HepG2 (cell line): ENCODE measurements at regions not wholly inside any gene's neighbourhood (a gene's known extent, or its start where the extent isn't known, plus 50 kb on each side); places are given as distances from the start of the nearest gene placed in this dataset.

Source experiments
- ATAC-seq: fragments of 200-7000 bp; cut with Tn5 transposase; 3 replicates; pipeline ENCODE4 v1.9.1; 2020; ENCODE audit warnings: mild to moderate bottlenecking, moderate library complexity
- BruUV-seq: library from RNA; stranded (reverse); fragments of 400-500 nt; replicated peaks from 2 replicates; lab custom pipeline; 2021; lab: Mats Ljungman, UMichigan
- CTCF ChIA-PET: fragments of 300-600 bp; formaldehyde crosslinking; extraction: SDS; loops from one replicate; lab custom pipeline; 2021; ENCODE audit warnings: low total read pairs, inconsistent platforms, low intra/inter-chr PET ratio; lab: Yijun Ruan, JAX
- POLR2A ChIA-PET: fragments of 350-600 bp; sonication (Branson Sonifier 250); formaldehyde crosslinking; loops from one replicate; lab custom pipeline; 2020; ENCODE audit warnings: antibody characterized with exemption, inconsistent platforms; lab: Yijun Ruan, JAX
- DNase-seq: peaks from one replicate; pipeline ENCODE4 v3.0.0-alpha.2; 2015; ENCODE audit warnings: low spot score
- FAIRE-seq: peaks from 3 replicates; lab custom pipeline; 2011; peaks lifted over from hg19 to GRCh38; lab: Jason Lieb, UNC
- H2AFZ ChIP-seq: one replicate; pipeline ENCODE4 v1.6.1; 2011; ENCODE audit warnings: low read length, inconsistent platforms
- H3K27ac ChIP-seq: fragments of 300-600 bp; 3 replicates; pipeline ENCODE4 v1.8.0; 2011; ENCODE audit warnings: mixed run types, mild to moderate bottlenecking, mixed read lengths, low read length, inconsistent platforms; ENCODE audit not compliant: insufficient read depth; ENCODE audit errors: extremely low read length
- H3K27me3 ChIP-seq, 2 experiments: fragments of 200-600 bp in 1 of 2; 2 replicates in 1 of 2; 3 replicates in 1 of 2; pipeline versions ENCODE4 v1.6.0 to v1.8.0; 2011; ENCODE audit warnings: low read length in 2 of 2, mild to moderate bottlenecking in 2 of 2, moderate library complexity in 2 of 2, inconsistent platforms in 1 of 2; ENCODE audit not compliant: insufficient read depth in 2 of 2, control insufficient read depth in 1 of 2
- H3K36me3 ChIP-seq, 2 experiments: fragments of 200-600 bp in 1 of 2; replicated peaks in 1 of 2; 2 replicates in 1 of 2; 3 replicates in 1 of 2; pipeline versions ENCODE4 v1.5.1 to v1.8.0; 2011; ENCODE audit warnings: low read length in 2 of 2, inconsistent platforms in 1 of 2; ENCODE audit not compliant: insufficient read depth in 2 of 2, control insufficient read depth in 1 of 2
- H3K4me1 ChIP-seq: 2 replicates; pipeline ENCODE4 v1.5.1; 2012; ENCODE audit warnings: low read length, inconsistent platforms; ENCODE audit not compliant: insufficient read depth
- H3K4me2 ChIP-seq: 2 replicates; pipeline ENCODE4 v1.6.0; 2011; ENCODE audit warnings: low read depth, low read length, inconsistent platforms
- H3K4me3 ChIP-seq, 3 experiments: fragments of 200-600 bp in 1 of 3; sonication (generic), shearing (Covaris generic) in 1 of 3; replicated peaks in 1 of 3; 2 replicates each; pipeline ENCODE4 v1.5.1; 2011 to 2016; ENCODE audit warnings: low read length in 3 of 3, inconsistent platforms in 2 of 3, low read depth in 2 of 3, mild to moderate bottlenecking in 2 of 3, control low read depth in 1 of 3, mixed read lengths in 1 of 3; ENCODE audit not compliant: insufficient read depth in 1 of 3
- H3K79me2 ChIP-seq: one replicate; pipeline ENCODE4 v1.6.1; 2011; ENCODE audit warnings: low read length, inconsistent platforms; ENCODE audit not compliant: insufficient read depth
- H3K9ac ChIP-seq: 2 replicates; pipeline ENCODE4 v1.6.0; 2011; ENCODE audit warnings: mild to moderate bottlenecking, low read depth, low read length, inconsistent platforms; ENCODE audit not compliant: insufficient read depth
- H3K9me3 ChIP-seq: 2 replicates; pipeline ENCODE4 v1.5.1; 2012; ENCODE audit warnings: mild to moderate bottlenecking, low read length
- H4K20me1 ChIP-seq: 2 replicates; pipeline ENCODE4 v1.6.0; 2011; ENCODE audit warnings: inconsistent platforms, mild to moderate bottlenecking, low read length, moderate library complexity; ENCODE audit not compliant: insufficient read depth
- CHD2 ChIP-seq: IDR thresholded peaks from 2 replicates; pipeline ENCODE4 v1.6.1; 2011; ENCODE audit warnings: low read depth, low read length, improper control_type of control experiment
- E2F5 ChIP-seq: sonication (generic); formaldehyde crosslinking; conservative IDR thresholded peaks from 2 replicates; pipeline ENCODE4 v1.4.0; 2020; ENCODE audit warnings: missing genetic modification reagents
- MTA1 ChIP-seq: sonication (generic); formaldehyde crosslinking; IDR thresholded peaks from 2 replicates; pipeline ENCODE4 v1.4.0; 2020; ENCODE audit warnings: missing genetic modification reagents, mild to moderate bottlenecking, borderline replicate concordance
- NRL ChIP-seq: sonication (generic); formaldehyde crosslinking; IDR thresholded peaks from 2 replicates; pipeline ENCODE4 v1.5.0; 2020; ENCODE audit warnings: missing genetic modification reagents, mild to moderate bottlenecking, moderate library complexity, borderline replicate concordance
- SNAPC4 ChIP-seq: sonication (generic); formaldehyde crosslinking; IDR thresholded peaks from 2 replicates; pipeline ENCODE4 v1.4.0; 2020; ENCODE audit warnings: mild to moderate bottlenecking, missing genetic modification reagents
- TAF15 ChIP-seq: fragments of 200-400 bp; formaldehyde crosslinking; IDR thresholded peaks from one replicate; pipeline ENCODE4 v1.6.1; 2018; ENCODE audit warnings: mild to moderate bottlenecking, low read depth, low read length; ENCODE audit not compliant: poor library complexity, severe bottlenecking
- U2AF2 ChIP-seq: fragments of 200-400 bp; formaldehyde crosslinking; IDR thresholded peaks from 2 replicates; pipeline ENCODE4 v1.6.1; 2017; ENCODE audit warnings: low read depth, mild to moderate bottlenecking, low read length
- ZFP36 ChIP-seq: fragments of 150-350 bp; IDR thresholded peaks from 2 replicates; pipeline ENCODE4 v1.6.1; 2018; ENCODE audit warnings: borderline replicate concordance, low read length, low read depth; ENCODE audit not compliant: partially characterized antibody
- ZNF503 ChIP-seq: sonication (generic); formaldehyde crosslinking; IDR thresholded peaks from 2 replicates; pipeline ENCODE4 v1.4.0; 2020; ENCODE audit warnings: missing genetic modification reagents
- ZNF746 ChIP-seq: sonication (generic); formaldehyde crosslinking; IDR thresholded peaks from 2 replicates; pipeline ENCODE4 v1.8.0; 2022; ENCODE audit warnings: mild to moderate bottlenecking, missing genetic modification reagents
- ZSCAN20 ChIP-seq: sonication (generic); formaldehyde crosslinking; IDR thresholded peaks from 2 replicates; pipeline ENCODE4 v1.4.0; 2020; ENCODE audit warnings: missing genetic modification reagents, mild to moderate bottlenecking, borderline replicate concordance
- WGBS: methylation state at CpG from one replicate; pipeline ENCODE4 v1.1.6; 2017; ENCODE audit warnings: low lambda C conversion rate; 5-methylcytosine and 5-hydroxymethylcytosine counted together
- in situ Hi-C: cut with HindIII; loops from 2 replicates; pipeline ENCODE4 v1.10.0; 2017; ENCODE audit warnings: low pct_unique_long_range_greater_than_20kb; ENCODE audit not compliant: extremely low pct_ligation_motif_present
- intact Hi-C: fragments of 100-400 bp; cut with micrococcal nuclease; formaldehyde crosslinking; loops from one replicate; pipeline ENCODE4 v1.10.0; 2022; ENCODE audit not compliant: unreplicated experiment
- TF ChIP-seq, protein P1 (sequence below): sonication (generic); formaldehyde crosslinking; IDR thresholded peaks from 2 replicates; pipeline ENCODE4 v1.4.0; 2020; ENCODE audit warnings: missing genetic modification reagents, mild to moderate bottlenecking, borderline replicate concordance
- TF ChIP-seq, protein P2 (sequence below), 2 experiments: sonication (generic) in 1 of 2; formaldehyde crosslinking in 1 of 2; IDR thresholded peaks; 2 replicates each; pipeline versions ENCODE4 v1.5.1 to v1.6.1; 2011 to 2020; ENCODE audit warnings: borderline replicate concordance in 1 of 2, low read depth in 1 of 2, low read length in 1 of 2, mild to moderate bottlenecking in 1 of 2, missing genetic modification reagents in 1 of 2, moderate library complexity in 1 of 2

GRCh38 chrX:109264878-109265277 is 217.0 kb downstream of the GUCY2F start:
- no TSS peak for BruUV-seq
- no peak overlapping the region for H2AFZ ChIP-seq
- DNase-seq (no peak), ATAC-seq (no peak), FAIRE-seq (no peak)
- no peaks in the 10 kb centered on the region for H3K9me3 ChIP-seq
- H3K27me3 ChIP-seq = no peaks in the 10 kb centered on the region
- H3K79me2 ChIP-seq = no peaks in the 10 kb centered on the region
- H3K4me2 ChIP-seq = no peak overlapping the region
- in situ Hi-C loops = no loop called here
- no peak overlapping the region for H3K9ac ChIP-seq
- H3K4me1 ChIP-seq = no peaks in the 10 kb centered on the region
- POLR2A ChIA-PET = no interaction called here
- H3K4me3 ChIP-seq = no peak overlapping the region
- CTCF ChIA-PET = no interaction called here
- no peaks in the 10 kb centered on the region for H4K20me1 ChIP-seq
- WGBS = 0% methylated on average over 1 of the region's 1 CpG
- H3K36me3 ChIP-seq = no peaks in the 10 kb centered on the region
- intact Hi-C loops = no loop called here
- no peak overlapping the region for H3K27ac ChIP-seq
- TF ChIP-seq TAF15 = no peak
- TF ChIP-seq NRL = no peak
- no peak for TF ChIP-seq MTA1 (CRISPR knock-in tag)
- no peak for TF ChIP-seq E2F5 (CRISPR knock-in tag)
- TF ChIP-seq, protein P1, sequence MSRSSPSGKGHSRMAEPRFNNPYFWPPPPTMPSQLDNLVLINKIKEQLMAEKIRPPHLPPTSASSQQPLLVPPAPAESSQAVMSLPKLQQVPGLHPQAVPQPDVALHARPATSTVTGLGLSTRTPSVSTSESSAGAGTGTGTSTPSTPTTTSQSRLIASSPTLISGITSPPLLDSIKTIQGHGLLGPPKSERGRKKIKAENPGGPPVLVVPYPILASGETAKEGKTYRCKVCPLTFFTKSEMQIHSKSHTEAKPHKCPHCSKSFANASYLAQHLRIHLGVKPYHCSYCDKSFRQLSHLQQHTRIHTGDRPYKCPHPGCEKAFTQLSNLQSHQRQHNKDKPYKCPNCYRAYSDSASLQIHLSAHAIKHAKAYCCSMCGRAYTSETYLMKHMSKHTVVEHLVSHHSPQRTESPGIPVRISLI (CRISPR knock-in tag) = no peak
- no peak for TF ChIP-seq ZNF503 (CRISPR knock-in tag)
- no peak for TF ChIP-seq U2AF2
- no peak for TF ChIP-seq ZSCAN20 (CRISPR knock-in tag)
- TF ChIP-seq ZFP36 = no peak
- no peak for TF ChIP-seq SNAPC4 (CRISPR knock-in tag)
- no peak for TF ChIP-seq CHD2
- TF ChIP-seq, protein P2, sequence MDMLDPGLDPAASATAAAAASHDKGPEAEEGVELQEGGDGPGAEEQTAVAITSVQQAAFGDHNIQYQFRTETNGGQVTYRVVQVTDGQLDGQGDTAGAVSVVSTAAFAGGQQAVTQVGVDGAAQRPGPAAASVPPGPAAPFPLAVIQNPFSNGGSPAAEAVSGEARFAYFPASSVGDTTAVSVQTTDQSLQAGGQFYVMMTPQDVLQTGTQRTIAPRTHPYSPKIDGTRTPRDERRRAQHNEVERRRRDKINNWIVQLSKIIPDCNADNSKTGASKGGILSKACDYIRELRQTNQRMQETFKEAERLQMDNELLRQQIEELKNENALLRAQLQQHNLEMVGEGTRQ (IDR thresholded peaks at IDR 0.05; ENCODE audit: low read depth, low read length) = no peak
- TF ChIP-seq, protein P2 (CRISPR knock-in tag; IDR thresholded peaks at IDR 0.05; ENCODE audit: borderline replicate concordance) = no peak
- no peak for TF ChIP-seq ZNF746 (CRISPR knock-in tag)
